Fibroblast of skin of abdomen (primary cell): ENCODE measurements at regions not wholly inside any gene's neighbourhood (a gene's known extent, or its start where the extent isn't known, plus 50 kb on each side); places are given as distances from the start of the nearest gene placed in this dataset.
A peak's percentile ranks its signal among the peaks of the same experiment; 100 is the strongest.
"Not testable (repeated sequence)": the region's sequence is repeated elsewhere in the genome, so short reads cannot be mapped to it uniquely, and the experiment has no call there.

Experiments used
- DNase-seq: peaks from one replicate; pipeline ENCODE4 v3.0.0-alpha.2; 2013

- DNase-seq = peak; percentile 4
Observed at GRCh38 chrX:121307449-121307848, 260.0 kb downstream of the GLUD2 start.

DNA sequence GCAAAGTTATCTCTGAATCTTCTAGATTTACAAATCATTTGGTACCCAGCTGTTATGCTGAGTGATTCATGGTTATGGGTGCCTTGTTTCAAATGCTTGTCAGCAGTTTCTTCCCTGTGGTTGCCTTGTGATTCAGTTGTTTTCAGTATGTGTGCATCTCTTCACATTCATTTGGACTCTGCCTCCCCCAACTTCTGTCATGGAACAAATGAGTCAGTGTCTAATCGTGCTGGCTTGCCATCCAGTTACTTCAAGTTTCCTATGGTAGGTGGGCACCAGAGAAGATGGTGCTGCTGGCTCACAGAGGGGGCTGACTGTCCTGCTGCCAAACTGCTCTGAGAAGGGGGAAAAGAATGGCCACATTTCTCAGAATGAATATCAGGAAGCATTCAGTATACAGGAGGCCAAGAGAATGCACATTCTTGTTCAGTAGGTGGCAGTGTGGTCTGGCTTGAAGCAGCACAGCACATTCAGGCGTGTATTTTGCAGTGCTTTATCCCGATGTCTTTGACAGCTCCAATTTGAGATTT is 260.9 kb downstream of the GLUD2 start:
- peak; percentile 82 for DNase-seq

- DNase-seq = no peak
Observed at GRCh38 chrX:121310820-121311219, 263.4 kb downstream of the GLUD2 start.

GRCh38 chrX:121320441-121320840 is 273.0 kb downstream of the GLUD2 start:
- DNase-seq = no peak

GRCh38 chrX:121322159-121322558 is 274.7 kb downstream of the GLUD2 start:
- DNase-seq = no peak

DNA sequence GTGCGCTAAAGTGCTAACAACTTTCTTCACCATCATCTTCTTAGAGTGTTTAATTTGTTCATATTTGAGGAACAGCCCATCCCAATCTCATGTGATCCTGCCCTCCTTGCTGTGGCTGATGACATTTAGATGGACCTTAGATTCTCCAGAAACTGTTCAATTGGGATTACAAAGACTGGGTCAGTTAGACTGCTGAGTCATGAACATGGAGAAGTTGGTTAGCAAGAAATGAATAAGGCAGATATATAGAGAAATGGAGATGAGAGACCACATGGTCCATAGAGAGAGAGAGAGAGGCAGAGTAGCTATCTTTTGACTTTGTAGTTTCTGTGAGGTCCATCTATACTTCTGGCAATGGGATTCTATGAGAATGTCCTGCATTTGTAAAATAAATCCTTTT is 275.9 kb downstream of the GLUD2 start:
- no peak for DNase-seq

DNA sequence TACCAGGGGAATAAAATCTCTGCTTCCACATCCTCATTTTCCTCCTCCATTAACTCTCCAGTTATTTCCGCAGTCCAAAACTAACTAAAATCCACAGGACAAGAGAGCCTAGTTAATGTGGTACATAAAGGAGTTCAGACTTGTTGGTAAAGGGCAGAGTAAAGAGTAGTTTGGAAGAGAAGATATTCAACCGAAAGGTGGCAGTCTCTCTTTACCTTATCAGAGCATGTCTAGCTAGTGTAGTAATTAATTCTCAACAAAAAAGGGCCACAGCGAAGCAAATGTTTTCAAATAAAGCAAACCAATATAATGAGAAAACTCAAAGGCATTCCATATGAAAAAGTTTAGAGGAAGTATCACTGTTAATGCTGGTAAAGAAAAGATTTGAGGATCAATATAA is 286.5 kb downstream of the GLUD2 start:
- no peak for DNase-seq

- no peak for DNase-seq
Observed at GRCh38 chrX:121336831-121337421, 289.5 kb downstream of the GLUD2 start.

DNA sequence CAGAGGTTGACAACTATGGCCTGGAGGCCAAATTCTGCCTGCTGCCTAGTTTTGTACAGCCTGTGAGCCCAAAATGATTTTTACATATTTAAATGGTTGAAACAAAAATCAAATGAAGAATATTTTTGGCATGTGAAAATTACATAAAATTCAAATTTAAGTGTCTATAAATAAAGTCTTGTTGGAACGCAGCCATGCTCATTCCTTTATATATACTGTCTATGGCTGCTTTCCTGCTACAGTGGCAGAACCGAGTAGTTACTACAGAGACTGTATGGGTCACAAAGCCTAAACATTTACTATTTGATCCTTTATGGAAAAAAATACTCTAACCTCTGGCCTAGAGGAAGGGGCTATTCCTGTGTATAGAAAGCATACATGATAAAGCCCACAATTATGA is 290.4 kb downstream of the GLUD2 start:
- DNase-seq = no peak

DNA sequence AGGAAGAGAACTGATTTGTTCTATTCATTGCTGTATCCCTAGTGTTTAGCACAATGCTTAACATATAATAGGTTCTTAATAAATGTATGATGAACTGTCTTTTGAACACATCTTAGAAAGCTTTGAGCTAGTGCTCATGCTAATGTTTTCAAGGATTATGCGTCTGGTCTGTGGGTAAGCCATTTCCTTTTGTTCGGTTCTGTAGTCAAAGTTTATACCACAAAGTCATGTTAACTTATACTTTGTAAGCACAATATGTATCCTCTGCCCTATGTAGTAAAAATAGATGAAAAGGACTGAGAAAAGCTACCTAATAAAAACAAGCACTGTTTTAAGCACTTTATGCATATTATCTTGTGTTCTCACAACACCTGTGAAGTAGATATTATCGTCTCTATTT is 301.9 kb downstream of the GLUD2 start:
- DNase-seq = no peak

DNA sequence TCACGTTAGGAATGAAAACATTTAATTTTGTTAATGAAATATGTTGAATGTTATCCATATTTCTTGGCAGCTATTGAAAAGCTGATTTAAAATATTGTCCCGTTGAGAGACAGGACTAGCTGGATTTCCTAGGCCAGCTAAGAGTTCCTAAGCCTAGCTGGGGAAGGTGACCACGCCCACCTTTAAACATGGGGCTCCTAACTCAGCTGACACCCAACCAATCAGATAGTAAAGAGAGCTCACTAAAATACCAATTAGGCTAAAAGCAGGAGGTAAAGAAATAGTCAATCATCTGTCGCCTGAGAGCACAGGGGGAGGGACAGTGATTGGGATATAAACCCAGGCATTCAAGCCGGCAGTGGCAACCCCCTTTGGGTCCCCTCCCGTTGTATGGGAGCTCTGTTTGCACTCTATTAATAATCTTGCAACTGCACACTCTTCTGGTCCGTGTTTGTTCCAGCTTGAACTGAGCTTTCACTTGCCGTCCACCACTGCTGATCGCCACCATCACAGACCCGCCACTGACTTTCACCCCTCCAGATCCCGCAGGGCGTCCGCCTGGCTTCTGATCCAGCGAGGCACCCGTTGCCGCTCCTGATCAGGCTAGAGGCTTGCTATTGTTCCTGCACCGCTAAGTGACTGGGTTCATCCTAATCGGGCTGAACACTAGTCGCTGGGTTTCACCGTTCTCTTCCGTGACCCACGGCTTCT is 308.9 kb downstream of the GLUD2 start:
- DNase-seq = no peak

- DNase-seq = no peak
Observed at GRCh38 chrX:121356850-121357171, 309.4 kb downstream of the GLUD2 start.

GRCh38 chrX:121360280-121360679 is 312.9 kb downstream of the GLUD2 start:
- DNase-seq = no peak

- no peak for DNase-seq
Observed at GRCh38 chrX:121365572-121366161, 318.3 kb downstream of the GLUD2 start.

- no peak for DNase-seq
Observed at GRCh38 chrX:121374471-121374870, 327.1 kb downstream of the GLUD2 start.

GRCh38 chrX:121381915-121382314 is 334.5 kb downstream of the GLUD2 start:
- DNase-seq = not testable (repeated sequence)

DNA sequence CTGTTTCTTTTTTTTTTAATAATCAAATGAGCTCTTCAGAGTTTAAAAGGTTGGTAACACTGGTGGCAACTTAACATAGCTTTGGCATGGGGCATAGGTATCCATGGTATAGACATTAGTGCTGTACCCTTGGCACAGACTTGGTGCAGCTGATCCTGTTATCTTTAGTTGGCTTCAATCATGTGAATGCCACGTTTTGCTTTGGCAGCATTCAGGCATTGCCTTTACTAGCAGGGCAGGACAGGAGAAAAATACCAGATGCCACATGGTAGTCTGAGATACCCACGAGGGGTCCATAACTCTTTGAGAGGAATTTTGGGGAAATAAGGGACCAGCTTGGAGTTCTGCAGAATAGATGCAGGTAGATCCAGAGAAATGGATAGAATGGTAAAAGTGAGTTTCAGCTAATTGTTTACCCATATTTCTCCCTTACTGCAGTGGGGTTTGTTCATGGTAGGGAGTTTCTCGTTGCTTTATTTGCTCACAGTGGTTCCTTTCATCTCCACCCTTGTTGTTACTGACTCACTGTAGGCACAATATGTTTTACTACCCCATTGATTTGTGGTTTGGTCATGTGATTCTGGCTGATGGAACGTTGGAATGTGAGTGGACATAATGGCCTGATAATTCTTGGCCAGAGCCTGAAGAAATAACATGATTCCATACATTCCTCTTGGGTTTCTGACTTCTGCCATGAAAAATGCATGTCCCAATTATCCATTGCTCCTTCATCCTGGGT is 342.7 kb downstream of the GLUD2 start:
- peak; percentile 52 for DNase-seq

DNA sequence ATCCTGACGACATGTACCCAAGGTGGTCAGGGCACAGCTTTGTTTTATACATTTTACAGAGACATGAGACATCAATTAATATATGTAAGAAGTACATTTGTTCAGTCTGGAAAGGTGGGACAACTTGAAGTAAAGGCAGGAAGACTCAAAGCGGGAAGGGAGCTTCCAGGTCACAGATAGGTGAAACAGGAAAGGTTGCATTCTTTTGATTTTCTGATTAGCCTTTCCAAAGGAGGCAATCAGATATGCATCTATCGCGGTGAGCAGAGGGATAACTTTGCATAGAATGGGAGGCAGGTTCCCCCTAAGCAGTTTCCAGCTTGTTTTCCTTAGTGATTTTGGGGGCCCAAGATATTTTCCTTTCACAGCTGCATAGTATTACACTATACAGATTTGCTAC is 358.4 kb downstream of the GLUD2 start:
- DNase-seq = no peak

GRCh38 chrX:121407627-121408026 is 360.2 kb downstream of the GLUD2 start:
- DNase-seq = no peak

- DNase-seq = not testable (repeated sequence)
Observed at GRCh38 chrX:121431514-121431913, 384.1 kb downstream of the GLUD2 start.

DNA sequence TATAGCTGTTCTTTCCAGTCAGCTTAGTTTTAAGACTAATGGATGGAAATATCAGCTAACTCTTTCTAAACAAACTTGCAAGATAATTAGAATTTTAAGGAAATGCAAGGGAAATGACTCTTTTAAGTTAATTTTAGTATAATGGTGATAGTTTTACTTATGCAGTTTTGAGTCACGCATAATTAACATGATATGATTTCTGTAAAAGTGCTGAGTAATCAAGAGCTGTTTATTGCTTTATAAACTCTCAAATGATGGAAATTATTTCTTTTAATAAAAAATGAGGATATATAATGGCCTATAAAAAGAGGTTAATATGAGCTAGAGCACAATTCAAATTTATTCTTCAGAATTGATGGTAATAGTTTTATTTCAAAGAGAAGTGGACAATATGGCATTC is 385.9 kb downstream of the GLUD2 start:
- no peak for DNase-seq

DNA sequence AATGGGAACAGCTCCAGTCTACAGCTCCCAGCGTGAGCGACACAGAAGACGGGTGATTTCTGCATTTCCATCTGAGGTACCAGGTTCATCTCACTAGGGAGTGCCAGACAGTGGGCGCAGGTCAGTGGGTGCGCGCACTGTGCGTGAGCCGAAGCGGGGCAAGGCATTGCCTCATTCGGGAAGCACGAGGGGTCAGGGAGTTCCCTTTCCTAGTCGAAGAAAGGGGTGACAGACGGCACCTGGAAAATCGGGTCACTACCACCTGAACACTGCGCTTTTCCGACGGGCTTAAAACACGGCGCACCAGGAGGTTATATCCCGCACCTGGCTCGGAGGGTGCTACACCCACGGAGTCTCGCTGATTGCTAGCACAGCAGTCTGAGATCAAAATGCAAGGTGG is 390.3 kb downstream of the GLUD2 start:
- not testable (repeated sequence) for DNase-seq

GRCh38 chrX:121455890-121456289 is 408.5 kb downstream of the GLUD2 start:
- no peak for DNase-seq
